NOMO-1 treated with DMSO at 0.1 percent for 48 hours (cell line): ENCODE measurements at regions not wholly inside any gene's neighbourhood (a gene's known extent, or its start where the extent isn't known, plus 50 kb on each side); places are given as distances from the start of the nearest gene placed in this dataset.
A peak's percentile ranks its signal among the peaks of the same experiment; 100 is the strongest.
"Not testable (repeated sequence)": the region's sequence is repeated elsewhere in the genome, so short reads cannot be mapped to it uniquely, and the experiment has no call there.

Experiments
- DNase-seq: peaks from one replicate; lab custom pipeline; 2025; ENCODE audit not compliant: unreplicated experiment; lab: John Stamatoyannopoulos, UW

DNA sequence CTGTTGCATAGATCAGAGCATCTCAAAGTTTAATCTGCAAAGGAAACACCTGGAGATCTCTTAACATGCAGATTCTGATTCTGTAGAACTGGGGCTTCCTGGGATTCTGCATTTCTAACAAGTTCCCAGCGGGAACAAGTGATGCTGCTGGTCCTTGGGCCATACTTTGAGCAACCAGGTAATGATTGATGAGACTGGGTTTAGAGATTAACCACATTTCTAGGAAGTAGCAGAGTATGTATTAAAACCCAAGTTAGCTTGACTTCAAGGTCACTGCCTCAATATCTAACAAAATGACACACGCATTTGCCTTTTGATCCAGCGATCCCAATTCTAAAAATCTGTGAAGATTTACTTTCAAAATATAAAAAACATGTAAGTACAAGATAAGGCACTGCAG lies 83.0 kb upstream of the DTNBP1 start:
- no peak for DNase-seq

DNA sequence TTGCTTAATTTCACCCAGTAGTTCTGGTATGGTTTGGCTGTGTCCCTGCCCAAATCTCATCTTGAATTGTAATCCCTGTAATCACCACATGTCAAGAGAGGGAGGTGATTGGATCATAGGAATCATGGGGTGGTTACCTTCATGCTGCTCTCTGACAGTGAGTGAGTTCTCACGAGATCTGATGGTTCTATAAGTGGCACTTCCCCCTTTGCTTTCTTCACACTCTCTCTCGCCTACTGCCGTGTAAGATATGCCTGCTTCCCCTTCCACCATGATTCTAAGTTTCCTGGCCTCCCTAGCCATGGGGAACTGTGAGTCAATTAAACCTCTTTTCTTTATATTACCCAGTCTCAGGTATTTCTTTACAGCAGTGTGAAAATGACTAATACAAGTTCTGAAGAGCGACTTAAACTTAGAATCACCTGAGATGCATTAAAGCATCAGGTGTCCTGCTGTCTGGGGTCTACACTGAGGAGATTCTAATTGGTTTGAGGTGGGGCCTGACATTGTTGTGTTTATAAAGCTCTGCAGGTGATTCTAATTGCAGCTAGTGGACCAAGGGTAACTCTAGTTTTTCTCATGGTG lies 82.1 kb upstream of the DTNBP1 start:
- peak; percentile 75 for DNase-seq

DNA sequence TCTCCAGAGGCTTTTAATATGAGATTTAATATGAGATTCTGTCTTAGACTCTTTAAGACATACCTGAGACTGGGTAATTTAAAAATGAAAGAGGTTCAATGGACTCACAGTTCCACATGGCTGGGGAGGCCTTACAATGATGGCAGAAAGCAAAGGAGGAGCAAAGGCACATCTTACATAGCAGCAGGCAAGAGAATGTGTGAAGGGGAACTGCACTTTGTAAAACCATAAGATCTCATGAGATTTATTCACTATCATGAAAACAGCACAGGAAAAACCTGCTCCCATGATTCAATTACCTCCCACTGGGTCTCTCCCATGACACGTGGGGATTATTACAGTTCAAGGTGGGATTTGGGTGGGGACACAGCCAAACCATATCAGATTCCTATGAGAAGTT lies 79.2 kb upstream of the DTNBP1 start:
- not testable (repeated sequence) for DNase-seq

DNA sequence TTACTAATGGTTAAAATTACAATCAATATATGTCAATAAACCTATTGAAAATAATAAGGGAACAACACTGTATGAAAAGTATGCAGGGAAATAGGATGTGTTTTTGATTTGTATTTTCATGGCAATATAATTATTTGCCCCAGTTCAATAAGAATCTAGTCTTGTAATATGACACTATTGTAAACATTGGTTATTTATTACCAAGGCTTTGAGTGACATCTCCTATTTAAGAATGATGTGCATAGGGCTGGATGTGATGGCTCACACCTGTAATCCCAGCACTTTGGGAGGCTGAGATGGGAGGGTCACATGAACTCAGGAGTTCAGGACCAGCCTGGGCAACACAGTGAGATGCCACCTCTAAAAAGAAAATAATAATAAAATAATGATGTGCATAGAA lies 78.6 kb upstream of the DTNBP1 start:
- DNase-seq = no peak

DNA sequence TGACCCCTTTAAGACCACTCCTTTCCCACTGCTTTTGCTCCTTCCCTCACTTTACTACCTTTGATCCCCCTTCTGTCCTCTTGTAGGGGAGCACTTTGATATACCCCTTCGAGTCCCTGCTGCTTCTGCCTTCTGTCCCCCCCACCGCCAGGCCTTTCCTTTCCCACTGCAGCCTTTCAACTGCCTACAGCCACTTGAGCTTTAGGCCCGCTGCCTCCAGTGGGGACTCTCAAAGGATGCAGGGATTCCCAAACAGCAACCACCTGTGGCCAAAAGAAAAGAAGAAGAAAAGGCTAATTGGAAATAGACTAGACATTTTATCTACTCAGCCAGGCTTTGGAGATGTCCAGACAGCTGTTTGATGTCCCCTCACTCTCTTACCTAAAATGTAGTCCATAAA lies 77.0 kb upstream of the DTNBP1 start:
- no peak for DNase-seq

DNA sequence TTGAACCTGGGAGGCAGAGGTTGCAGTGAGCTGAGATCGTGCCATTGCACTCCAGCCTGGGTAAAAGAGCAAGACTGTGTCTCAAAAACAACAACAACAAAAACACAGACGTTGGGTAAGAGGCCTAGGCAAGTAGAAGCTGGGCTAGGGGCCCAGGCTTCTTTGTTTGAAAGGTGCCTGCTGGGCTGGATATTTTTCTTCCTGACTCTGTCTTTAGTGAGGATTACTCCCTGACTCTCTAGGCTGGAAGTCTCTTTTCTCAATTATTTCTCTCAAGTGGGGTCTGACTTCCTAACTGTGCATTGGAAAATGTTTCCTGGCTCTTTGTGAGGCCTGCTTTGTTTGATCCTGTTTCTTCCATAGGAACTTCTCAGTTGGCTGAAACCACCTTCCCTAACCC lies 76.5 kb upstream of the DTNBP1 start:
- DNase-seq = no peak

DNA sequence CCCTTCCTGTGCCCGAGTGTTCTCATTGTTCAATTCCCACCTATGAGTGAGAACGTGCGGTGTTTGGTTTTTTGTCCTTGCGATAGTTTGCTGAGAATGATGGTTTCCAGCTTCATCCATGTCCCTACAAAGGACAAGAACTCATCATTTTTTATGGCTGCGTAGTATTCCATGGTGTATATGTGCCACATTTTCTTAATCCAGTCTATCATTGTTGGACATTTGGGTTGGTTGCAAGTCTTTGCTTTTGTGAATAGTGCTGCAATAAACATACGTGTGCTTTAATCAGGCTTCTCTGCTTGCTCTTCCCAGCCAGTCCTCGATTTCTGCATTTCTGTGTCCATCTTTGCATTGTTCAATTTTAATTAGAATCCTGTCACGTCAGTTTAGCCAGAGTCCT lies 75.4 kb upstream of the DTNBP1 start:
- DNase-seq = not testable (repeated sequence)

DNA sequence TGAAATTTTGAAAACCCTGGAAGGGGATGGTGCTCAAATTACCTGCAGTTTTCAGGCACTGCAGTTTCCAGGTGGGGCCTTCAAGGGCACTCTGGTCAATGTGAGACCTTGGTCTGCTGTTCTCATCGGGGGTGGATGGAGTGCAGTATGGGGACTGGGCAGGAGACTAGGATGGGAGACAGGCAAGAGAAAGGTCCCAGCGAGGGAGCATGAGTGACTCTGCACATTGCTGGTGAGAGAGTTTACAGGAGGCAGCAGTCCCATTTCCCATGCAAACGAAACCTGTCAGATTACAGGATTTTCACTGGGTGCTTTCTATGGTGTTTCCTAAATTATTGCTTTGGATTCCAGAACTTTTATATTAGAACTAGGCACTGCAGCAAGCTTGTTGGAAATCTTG lies 73.5 kb upstream of the DTNBP1 start:
- no peak for DNase-seq

DNA sequence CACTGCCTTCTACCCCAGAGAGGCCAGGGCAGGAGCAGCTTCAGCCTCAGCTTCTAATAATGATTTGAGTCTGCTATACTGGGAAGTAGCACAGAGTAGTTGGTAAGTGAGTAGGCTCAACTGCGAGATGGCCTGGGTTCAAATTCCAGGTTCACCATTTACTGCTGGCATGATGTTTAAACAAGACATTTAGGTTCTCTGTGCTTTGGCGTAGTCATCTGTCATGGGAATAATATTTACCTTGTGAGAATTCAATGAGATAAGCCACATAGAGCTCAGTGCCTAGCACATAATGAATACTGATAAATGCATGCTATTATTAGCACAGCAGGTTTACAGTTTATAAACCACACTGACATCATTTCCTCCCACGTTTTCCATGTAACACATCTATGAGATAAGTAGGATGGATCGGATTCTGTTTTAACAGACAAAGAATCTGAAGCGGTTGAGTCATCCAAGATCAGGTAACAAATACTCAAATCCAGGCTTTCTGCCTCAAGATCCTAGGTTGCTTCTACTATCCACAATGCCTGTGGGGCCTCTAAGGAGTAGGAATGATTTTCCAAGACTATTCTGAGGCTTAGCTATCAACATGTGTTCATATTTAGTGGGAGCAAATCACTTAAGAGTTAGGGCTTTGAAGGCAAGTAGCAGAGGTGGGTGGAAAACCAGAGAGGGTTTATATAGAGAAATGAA lies 72.9 kb upstream of the DTNBP1 start:
- DNase-seq = no peak

DNA sequence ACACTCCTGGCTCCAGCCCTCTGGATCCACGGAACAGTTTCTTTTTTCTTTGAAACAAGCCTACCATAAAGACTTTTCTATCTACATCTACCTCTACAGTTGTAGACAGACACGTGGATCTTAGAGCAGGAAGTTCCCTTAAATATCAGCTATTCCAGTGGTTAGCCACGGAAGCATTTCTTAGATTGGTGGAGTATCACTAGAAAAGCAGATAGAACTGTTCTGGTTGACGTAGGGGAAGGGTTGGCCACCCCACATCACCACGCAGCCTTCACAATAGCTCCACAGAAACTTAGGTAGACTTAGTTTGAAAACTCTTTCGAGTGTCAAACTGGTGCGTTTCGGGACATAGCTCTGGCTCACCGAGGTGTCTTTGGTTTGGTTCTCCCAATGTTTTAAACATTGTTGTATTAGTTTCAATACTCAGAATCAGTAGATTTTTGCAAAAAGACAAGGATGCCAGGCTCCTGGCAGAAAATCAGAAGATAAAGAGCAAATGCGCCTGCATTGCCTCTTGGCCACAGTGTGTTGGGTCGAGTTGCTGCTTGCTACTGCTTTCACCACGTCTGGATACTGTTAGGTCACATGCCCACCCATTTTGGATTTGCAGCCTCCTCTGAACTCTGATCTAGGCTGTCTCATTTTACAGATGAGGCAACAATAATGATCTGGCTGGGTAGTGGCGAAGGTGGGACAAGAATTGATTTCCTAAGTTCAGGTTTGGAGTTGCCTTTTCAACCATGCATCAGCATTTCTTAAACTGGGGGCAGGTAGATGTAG lies 71.5 kb upstream of the DTNBP1 start:
- no peak for DNase-seq

DNA sequence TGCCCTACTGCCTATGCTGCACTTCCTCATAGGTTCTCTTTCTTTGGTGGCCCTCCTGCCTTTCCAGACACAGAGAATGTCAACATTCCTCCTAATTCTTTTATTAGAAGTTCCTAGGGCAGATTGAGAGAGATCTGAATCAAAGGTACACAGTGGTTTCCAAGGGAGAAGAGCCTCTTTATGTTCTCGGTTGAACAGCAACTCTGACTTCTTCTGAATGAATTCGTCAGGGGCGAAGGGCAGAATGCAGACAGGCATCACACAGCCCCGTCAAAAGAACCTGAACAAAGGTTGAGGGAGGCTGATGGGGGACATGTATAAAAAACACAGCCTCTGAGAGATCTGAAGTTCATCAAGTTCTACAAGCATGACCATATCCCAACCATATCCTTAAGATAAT lies 68.1 kb upstream of the DTNBP1 start:
- DNase-seq = no peak

DNA sequence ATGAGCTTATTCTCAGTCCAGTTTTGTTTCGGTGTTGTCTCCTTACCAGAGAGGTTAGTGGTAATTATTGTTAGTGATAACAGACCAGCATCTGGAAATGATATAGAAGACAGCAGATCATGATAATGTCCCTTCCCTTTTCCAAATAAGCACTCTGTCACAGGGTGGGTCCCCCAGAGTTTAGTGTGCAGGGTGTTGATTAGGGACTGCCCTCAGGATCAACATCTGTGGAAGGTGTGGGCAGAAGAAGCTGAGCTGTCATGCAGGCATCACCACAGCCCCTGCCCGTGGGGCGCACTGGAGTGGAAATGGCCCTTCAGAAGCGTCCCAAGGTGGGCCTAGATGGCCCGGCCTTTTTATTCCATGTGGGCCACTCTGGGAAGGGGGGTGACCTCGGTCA lies 67.6 kb upstream of the DTNBP1 start:
- no peak for DNase-seq

DNA sequence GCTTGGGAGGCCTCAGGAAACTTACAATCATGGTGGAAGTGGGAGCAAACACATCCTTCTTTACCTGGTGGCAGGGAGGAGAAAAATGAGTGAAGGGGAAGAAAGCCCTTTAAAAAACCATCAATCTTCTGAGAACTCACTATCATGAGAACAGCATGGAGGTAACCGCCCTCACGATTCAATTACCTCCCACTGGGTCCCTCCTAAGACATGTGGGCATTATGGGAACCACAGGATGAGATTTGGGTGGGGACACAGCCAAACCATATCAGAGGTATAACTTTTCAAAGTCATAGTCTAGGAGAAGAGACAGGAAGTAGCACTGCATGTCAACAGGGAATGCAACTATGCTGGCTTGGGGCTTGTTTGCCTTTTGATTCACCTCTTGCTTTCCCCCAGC lies 59.9 kb upstream of the DTNBP1 start:
- no peak for DNase-seq

DNA sequence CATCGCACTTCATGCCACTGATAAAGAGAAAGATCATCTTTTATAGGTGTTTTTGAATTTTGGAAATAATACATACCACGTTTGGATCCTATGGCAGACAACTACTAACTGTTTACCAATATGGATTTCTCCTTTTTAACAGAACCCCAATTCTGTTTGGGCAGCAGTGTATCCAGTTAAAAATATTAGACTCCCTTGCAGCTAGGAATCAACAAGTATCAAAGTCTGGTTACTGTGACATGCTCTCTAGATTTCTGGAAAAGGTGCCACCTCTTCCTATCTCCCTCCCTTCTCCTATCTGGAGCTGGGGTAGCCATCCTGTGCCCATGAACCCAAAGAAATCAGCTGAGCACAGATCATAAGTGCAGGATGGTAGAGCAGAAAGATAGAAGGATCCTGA lies 54.1 kb upstream of the DTNBP1 start:
- DNase-seq = no peak

DNA sequence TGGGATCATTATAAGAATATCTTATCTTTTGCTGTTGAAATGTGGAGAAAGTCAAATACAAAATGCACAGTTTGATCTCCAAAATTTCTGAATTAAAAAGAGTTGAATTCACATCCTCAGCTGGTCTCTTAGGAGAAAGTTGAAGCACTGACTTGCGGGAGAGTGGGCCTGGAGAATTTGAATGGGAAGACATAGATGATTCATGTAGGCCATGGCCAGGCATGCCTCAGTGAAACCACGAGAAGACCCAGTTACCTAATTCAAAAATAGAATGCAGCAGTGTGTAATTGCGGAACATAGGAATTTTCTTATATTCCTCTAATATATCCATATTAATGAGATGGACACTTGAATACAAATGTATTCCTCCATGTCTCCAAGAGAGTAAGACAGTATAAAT lies 53.0 kb upstream of the DTNBP1 start:
- DNase-seq = no peak

DNA sequence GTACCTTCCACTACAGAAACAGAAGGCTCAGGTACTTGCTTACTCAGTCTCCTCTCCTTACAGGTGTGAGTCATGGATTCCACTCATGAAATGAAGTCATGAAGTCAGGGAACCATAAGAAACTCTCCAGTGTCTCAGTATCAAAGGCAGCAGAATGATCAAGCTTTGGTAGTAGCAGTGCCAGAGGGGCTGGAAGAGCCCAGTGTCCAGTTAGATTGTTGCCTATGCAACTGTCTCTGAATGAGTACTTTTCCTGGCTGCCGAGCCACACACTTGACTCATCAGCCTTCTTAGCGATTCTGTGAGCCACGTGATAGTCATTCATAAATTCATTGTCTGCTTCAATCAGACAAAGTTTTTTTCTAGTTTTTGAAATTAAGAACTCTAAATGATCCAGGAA lies 52.2 kb upstream of the DTNBP1 start:
- DNase-seq = no peak

DNA sequence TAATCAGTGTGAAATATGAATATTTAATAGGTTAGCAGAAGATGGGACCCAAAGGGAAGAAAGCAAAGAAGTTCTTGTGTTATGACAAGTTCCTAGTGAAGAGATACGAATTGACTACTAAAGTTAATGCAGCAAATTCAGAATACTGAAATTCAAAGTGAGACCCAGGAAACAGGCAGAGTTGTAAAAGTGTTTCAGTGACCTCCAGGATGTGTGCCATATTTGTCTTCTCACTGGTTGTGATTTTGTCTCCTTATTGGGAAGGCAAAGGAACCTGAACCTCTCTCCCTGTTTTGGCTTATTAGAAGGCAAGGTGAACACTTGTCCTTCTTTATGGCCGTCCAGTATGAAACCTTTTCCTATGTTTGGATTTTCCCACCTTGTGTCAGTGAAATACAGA lies 51.8 kb upstream of the DTNBP1 start:
- DNase-seq = no peak

DNA sequence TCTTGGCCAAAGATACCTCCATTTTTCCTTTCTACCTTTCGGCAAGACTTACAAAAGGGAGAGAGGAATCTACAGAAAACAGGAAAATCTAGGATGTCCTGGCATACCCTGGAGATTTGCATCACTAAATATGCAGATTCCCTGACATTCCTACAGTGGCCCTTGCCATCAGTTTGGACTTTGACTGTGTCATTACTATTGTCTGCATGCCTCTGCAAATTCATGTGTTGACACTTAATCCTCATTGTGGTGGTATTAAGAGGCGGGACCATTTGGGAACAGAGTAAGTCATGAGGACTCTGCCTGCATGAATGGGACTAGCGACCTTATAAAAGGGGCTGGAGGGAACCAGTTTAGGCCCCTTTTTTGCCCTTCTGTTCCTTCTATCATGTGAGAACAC lies 50.5 kb upstream of the DTNBP1 start:
- DNase-seq = no peak

DNA sequence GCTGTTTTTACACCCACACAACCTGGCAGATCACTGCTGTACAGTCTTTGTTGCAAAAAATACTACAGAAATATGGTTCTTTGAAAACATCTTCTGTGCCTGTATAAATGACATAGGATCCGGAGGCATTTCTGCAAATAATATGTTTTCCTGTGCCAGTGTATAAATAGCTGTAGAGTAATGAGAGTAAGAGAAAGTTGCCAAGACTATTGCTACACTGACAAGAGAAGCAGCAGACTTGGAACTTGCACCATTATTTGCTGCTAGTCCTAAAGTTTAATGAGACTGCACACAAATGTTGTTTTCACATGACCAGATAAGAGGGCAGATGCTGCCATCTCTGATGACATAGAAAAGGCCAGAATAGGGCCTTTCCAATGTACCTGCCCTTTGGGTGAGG lies 50.0 kb upstream of the DTNBP1 start:
- no peak for DNase-seq
